ENCODE measurements at regions not wholly inside any gene's neighbourhood (a gene's known extent, or its start where the extent isn't known, plus 50 kb on each side); places are given as distances from the start of the nearest gene placed in this dataset.

DNA sequence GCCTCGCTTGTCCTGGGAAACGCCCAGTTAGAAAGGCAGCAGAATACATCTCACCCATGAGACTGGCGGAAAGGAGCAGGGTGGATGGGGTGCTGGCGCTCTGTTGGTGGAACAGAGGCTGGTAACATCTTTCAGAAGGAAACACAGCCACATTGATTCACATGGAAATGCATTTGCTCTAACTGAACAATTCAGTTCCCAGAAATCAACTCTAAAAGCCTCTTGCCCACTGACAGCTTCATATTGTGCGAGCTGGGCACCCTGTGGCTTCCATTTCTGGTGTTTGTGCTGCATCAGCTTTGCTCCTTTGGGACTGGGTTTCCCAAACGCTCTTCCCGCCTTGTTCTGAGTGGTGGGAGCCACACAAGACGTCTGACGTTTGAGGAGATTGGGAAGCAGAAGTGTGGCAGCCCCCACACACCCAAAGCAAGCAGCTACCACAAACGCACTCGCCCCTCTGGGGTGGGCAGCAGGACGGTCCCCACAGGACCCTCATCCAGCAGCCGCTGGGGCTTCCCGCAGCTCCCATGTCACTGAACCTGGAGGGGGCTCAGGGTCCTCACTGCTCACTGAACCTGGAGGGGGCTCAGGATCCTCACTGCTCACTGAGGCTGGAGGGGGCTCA is 229.5 kb downstream of the ERMARD start:
- no peaks in the 10 kb centered on the region for H3K27me3 ChIP-seq (ENCODE audit: control insufficient read depth in 2 of 2, insufficient read depth in 2 of 2, low read length in 2 of 2)
- no peak overlapping the region for H3K27ac ChIP-seq (ENCODE audit: low read depth, low read length)
- no peaks in the 10 kb centered on the region for H3K4me1 ChIP-seq (ENCODE audit: control insufficient read depth in 2 of 2, insufficient read depth in 2 of 2, low read length in 2 of 2)
- H3K4me1 Mint-ChIP-seq = peaks cover 0 to 4% (median 0%) of the 10 kb centered on the region in 7 donors
- H3K27me3 Mint-ChIP-seq = peaks cover 0 to 16% (median 9%) of the 10 kb centered on the region in 5 donors
- no peak overlapping the region for H3K4me3 Mint-ChIP-seq
- no peaks in the 10 kb centered on the region for H3K36me3 ChIP-seq (ENCODE audit: control insufficient read depth in 2 of 3, insufficient read depth in 3 of 3, low read length in 3 of 3)
- H3K27ac Mint-ChIP-seq = no peak overlapping the region
- POLR2A ChIA-PET = no interaction called here
- H3K9me3 ChIP-seq (ENCODE audit: control insufficient read depth in 2 of 3, low read length in 3 of 3) = no peaks in the 10 kb centered on the region
- H3K4me3 ChIP-seq (ENCODE audit: low read length) = no peak overlapping the region
- intact Hi-C loops (cut with micrococcal nuclease) = no loop called here
- CTCF ChIA-PET = no interaction called here
- H3K36me3 Mint-ChIP-seq = no peaks in the 10 kb centered on the region
- no peaks in the 10 kb centered on the region for H3K9me3 Mint-ChIP-seq
- ATAC-seq (no peak), DNase-seq (no peak)

DNA sequence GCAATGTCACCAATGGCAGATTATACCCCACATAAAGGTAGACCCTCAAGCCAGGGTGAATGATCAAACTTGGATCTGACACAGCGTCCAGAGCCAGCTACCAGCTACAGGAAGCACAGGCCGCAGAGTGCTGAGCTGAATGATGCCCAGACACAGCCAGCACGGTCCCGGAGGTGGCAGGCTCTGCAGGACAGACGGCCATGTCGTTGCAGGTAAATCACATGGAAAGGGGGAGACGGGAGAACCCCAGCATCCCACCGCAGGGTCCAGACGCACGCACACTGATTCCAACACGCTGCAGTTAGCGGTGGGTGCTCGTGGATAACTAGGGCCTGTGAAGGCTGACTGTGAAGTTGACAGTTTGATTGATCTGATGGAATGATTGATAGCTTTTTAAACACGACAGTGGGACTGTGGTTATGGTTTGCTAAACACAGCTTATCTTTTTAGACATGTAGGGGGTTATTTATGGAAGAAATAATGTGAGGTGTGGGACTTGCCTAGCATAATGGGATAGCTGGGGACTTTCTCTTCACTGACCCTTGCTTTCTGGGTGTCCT is 228.5 kb downstream of the ERMARD start:
- no peaks in the 10 kb centered on the region for H3K9me3 Mint-ChIP-seq

DNA sequence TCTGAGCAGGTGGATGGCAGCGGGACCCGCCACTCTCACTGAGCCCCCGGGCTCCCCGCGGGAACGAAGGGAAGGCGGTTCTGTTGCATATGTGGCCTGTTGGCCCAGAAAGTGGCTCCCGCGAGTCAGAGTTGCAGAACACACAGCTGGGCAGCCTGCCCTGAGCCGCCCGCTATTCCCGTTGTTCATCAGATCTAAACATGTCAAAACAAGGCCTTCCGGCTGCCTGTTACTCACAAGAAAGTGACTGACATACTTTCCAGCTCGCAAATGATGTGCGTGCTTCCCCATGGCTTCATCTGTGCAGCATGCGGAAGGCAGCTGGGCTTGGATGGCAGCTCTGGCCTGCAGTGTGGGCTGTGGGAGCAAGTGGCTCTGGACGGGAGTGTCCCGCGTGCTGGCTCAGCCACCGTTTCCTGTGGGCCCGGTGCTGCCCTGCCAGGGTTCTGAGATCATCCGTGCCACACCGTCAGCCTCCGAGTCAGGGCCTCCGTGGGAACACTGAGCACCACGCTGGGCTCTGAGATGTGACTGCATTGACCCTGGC is 227.3 kb downstream of the ERMARD start:
- no peaks in the 10 kb centered on the region for H3K36me3 Mint-ChIP-seq
- no peaks in the 10 kb centered on the region for H3K9me3 Mint-ChIP-seq
- no peaks in the 10 kb centered on the region for H3K36me3 ChIP-seq (ENCODE audit: control insufficient read depth in 2 of 3, insufficient read depth in 3 of 3, low read length in 3 of 3)
- peaks cover 0 to 22% (median 9%) of the 10 kb centered on the region in 5 donors for H3K27me3 Mint-ChIP-seq
- no peaks in the 10 kb centered on the region for H3K27me3 ChIP-seq (ENCODE audit: control insufficient read depth in 2 of 2, insufficient read depth in 2 of 2, low read length in 2 of 2)
- H3K4me1 Mint-ChIP-seq = peaks cover 0 to 4% (median 0%) of the 10 kb centered on the region in 7 donors
- intact Hi-C loops (cut with micrococcal nuclease) = no loop called here
- DNase-seq (no peak), ATAC-seq (no peak)
- no peaks in the 10 kb centered on the region for H3K9me3 ChIP-seq (ENCODE audit: control insufficient read depth in 2 of 3, low read length in 3 of 3)
- H3K27ac Mint-ChIP-seq = no peak overlapping the region
- H3K4me1 ChIP-seq (ENCODE audit: control insufficient read depth in 2 of 2, insufficient read depth in 2 of 2, low read length in 2 of 2) = no peaks in the 10 kb centered on the region
- POLR2A ChIA-PET = no interaction called here
- H3K4me3 ChIP-seq (ENCODE audit: low read length) = no peak overlapping the region
- no peak overlapping the region for H3K27ac ChIP-seq (ENCODE audit: low read depth, low read length)
- CTCF ChIA-PET = no interaction called here
- no peak overlapping the region for H3K4me3 Mint-ChIP-seq

More for the DNA sequence above, 228.5 kb downstream of the ERMARD start:
- Mint-ChIP-seq H3K4me1 (peaks cover 0 to 4% (median 0%) of the 10 kb centered on the region in 7 donors), H3K27ac (no peak overlapping the region), H3K36me3 (no peaks in the 10 kb centered on the region), H3K27me3 (peaks cover 0 to 16% (median 9%) of the 10 kb centered on the region in 5 donors), H3K4me3 (no peak overlapping the region)
- Histone ChIP-seq H3K9me3 (ENCODE audit: control insufficient read depth in 2 of 3, low read length in 3 of 3) (no peaks in the 10 kb centered on the region), H3K27ac (ENCODE audit: low read depth, low read length) (no peak overlapping the region), H3K4me3 (ENCODE audit: low read length) (no peak overlapping the region), H3K4me1 (ENCODE audit: control insufficient read depth in 2 of 2, insufficient read depth in 2 of 2, low read length in 2 of 2) (no peaks in the 10 kb centered on the region), H3K36me3 (ENCODE audit: control insufficient read depth in 2 of 3, insufficient read depth in 3 of 3, low read length in 3 of 3) (no peaks in the 10 kb centered on the region), H3K27me3 (ENCODE audit: control insufficient read depth in 2 of 2, insufficient read depth in 2 of 2, low read length in 2 of 2) (no peaks in the 10 kb centered on the region)
- POLR2A ChIA-PET = no interaction called here
- no peak for DNase-seq
- CTCF ChIA-PET = no interaction called here
- no peak for ATAC-seq
- intact Hi-C loops (cut with micrococcal nuclease) = no loop called here

DNA sequence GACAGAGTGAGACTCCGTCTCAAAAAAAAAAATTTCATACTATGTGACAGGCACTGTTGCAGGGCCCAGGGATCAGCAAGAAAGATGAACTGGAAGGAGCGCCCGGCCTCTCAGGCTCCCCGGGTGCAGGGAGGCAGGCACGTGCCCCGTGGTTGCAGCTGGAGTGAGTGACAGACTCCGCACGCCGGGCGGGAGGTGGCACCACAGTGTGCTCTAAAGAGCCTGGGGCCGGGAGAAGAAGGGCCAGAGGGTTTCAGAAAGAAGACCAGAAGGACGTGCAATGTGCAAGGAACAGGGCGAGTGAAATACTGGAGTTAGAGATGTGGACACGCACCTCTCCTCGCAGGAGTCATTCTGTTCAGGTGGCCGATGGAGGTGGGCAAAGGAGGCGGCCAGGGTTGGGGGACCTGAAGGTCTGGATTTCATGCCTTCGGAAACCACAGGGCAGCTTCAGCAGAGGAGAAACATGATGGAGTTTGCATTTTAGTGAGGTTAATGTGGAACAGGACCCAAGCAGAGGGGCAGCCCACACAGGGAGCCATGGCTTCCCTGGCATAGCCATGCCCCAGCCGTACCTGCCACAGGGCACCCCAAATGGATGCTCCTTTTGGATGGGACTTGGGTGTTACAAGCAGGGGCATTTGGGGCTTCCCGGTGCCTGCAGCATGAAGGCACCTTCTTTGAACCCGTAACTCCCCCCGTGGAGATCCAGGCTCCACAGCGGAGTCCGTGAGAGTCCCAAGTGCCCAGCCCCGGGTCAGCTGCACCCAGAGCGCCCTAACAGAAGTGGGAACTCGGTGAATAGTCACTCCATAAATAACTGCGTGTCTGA is 226.2 kb downstream of the ERMARD start:
- Histone ChIP-seq H3K27me3 (ENCODE audit: control insufficient read depth in 2 of 2, insufficient read depth in 2 of 2, low read length in 2 of 2) (no peaks in the 10 kb centered on the region), H3K4me3 (ENCODE audit: low read length) (no peak overlapping the region), H3K27ac (ENCODE audit: low read depth, low read length) (no peak overlapping the region), H3K9me3 (ENCODE audit: control insufficient read depth in 2 of 3, low read length in 3 of 3) (no peaks in the 10 kb centered on the region), H3K4me1 (ENCODE audit: control insufficient read depth in 2 of 2, insufficient read depth in 2 of 2, low read length in 2 of 2) (no peaks in the 10 kb centered on the region), H3K36me3 (ENCODE audit: control insufficient read depth in 2 of 3, insufficient read depth in 3 of 3, low read length in 3 of 3) (no peaks in the 10 kb centered on the region)
- H3K36me3 Mint-ChIP-seq = no peaks in the 10 kb centered on the region
- H3K27me3 Mint-ChIP-seq = peaks cover 0 to 22% (median 9%) of the 10 kb centered on the region in 5 donors
- ChIA-PET CTCF (no interaction called here), POLR2A (no interaction called here)
- no peak overlapping the region for H3K4me3 Mint-ChIP-seq
- DNase-seq = no peak
- peaks cover 0 to 4% (median 0%) of the 10 kb centered on the region in 7 donors for H3K4me1 Mint-ChIP-seq
- H3K9me3 Mint-ChIP-seq = no peaks in the 10 kb centered on the region
- ATAC-seq = no peak
- no peak overlapping the region for H3K27ac Mint-ChIP-seq
- intact Hi-C loops (cut with micrococcal nuclease) = no loop called here

DNA sequence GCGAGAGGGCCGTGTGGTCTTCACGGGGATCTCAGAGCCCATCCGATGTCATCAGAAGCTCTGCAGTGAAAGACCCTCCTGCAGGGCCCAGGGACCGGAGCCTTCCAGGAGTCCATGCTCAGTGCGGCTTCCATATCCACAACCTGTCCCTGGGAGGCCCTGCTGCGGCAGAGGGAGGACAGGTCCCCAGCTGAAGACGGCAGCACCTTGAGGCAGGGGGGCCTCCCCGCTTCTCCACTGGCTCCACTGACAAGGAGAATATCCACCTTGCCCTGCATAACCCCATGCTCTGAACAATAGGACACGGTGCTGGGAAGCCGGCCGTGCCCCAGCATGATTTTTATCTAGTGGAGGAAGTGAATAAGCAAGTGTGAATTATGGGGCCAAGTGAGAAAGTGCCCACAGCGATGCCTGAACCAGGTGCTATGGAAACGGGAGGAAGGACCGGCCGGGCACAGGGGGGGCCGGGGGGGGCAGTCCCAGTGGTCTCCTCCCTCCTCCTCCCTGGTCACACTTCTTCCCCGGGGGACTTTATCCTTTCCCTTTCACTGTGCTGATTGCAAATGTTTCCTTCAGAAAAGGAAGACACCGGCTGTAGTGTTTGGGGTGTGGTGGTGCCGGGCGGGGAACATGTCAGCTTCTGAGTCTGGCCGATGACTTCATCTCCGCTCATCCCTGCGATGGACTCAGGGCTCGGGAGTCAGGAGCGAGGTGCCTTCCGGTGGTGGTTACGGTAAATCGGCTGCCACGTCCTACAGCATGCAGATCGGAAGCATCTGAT is 225.1 kb downstream of the ERMARD start:
- intact Hi-C loops (cut with micrococcal nuclease) = no loop called here
- DNase-seq (no peak), ATAC-seq (no peak)
- Mint-ChIP-seq H3K27me3 (peaks cover 0 to 22% (median 9%) of the 10 kb centered on the region in 5 donors), H3K4me1 (peaks cover 0 to 4% (median 0%) of the 10 kb centered on the region in 7 donors), H3K27ac (peak overlapping the region in 1 of 9 donors; percentile 11), H3K9me3 (no peaks in the 10 kb centered on the region), H3K4me3 (peak overlapping the region in 1 of 10 donors; percentile 16), H3K36me3 (no peaks in the 10 kb centered on the region)
- Histone ChIP-seq H3K9me3 (ENCODE audit: control insufficient read depth in 2 of 3, low read length in 3 of 3) (no peaks in the 10 kb centered on the region), H3K4me1 (ENCODE audit: control insufficient read depth in 2 of 2, insufficient read depth in 2 of 2, low read length in 2 of 2) (no peaks in the 10 kb centered on the region), H3K27ac (ENCODE audit: low read depth, low read length) (no peak overlapping the region), H3K4me3 (ENCODE audit: low read length) (no peak overlapping the region), H3K36me3 (ENCODE audit: control insufficient read depth in 2 of 3, insufficient read depth in 3 of 3, low read length in 3 of 3) (no peaks in the 10 kb centered on the region), H3K27me3 (ENCODE audit: control insufficient read depth in 2 of 2, insufficient read depth in 2 of 2, low read length in 2 of 2) (no peaks in the 10 kb centered on the region)
- ChIA-PET CTCF (no interaction called here), POLR2A (no interaction called here)

DNA sequence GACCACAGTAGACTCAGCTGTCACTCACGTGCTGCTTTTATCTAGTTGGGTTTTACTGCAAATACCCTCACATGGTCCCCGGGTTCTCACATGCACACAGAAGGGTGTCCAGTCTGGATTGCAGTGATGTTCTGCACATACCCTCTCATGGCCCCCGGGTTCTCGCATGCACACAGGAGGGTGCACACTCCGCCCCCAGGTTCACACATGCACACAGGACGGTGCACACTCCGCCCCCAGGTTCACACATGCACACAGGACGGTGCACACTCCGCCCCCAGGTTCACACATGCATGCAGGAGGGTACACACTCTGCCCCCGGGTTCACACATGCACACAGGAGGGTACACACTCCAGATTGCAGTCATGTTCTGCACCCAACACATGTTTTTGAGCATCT is 224.3 kb downstream of the ERMARD start:
- ATAC-seq (no peak), DNase-seq (no peak)
- CTCF ChIA-PET = no interaction called here
- peaks cover 0 to 22% (median 9%) of the 10 kb centered on the region in 5 donors for H3K27me3 Mint-ChIP-seq
- H3K27ac Mint-ChIP-seq = no peak overlapping the region
- H3K36me3 Mint-ChIP-seq = no peaks in the 10 kb centered on the region
- H3K4me3 ChIP-seq (ENCODE audit: low read length) = no peak overlapping the region
- H3K4me1 Mint-ChIP-seq = peaks cover 0 to 4% (median 0%) of the 10 kb centered on the region in 7 donors
- no peaks in the 10 kb centered on the region for H3K36me3 ChIP-seq (ENCODE audit: control insufficient read depth in 2 of 3, insufficient read depth in 3 of 3, low read length in 3 of 3)
- no peak overlapping the region for H3K4me3 Mint-ChIP-seq
- no peak overlapping the region for H3K27ac ChIP-seq (ENCODE audit: low read depth, low read length)
- POLR2A ChIA-PET = no interaction called here
- no peaks in the 10 kb centered on the region for H3K4me1 ChIP-seq (ENCODE audit: control insufficient read depth in 2 of 2, insufficient read depth in 2 of 2, low read length in 2 of 2)
- no peaks in the 10 kb centered on the region for H3K27me3 ChIP-seq (ENCODE audit: control insufficient read depth in 2 of 2, insufficient read depth in 2 of 2, low read length in 2 of 2)
- H3K9me3 Mint-ChIP-seq = no peaks in the 10 kb centered on the region
- H3K9me3 ChIP-seq (ENCODE audit: control insufficient read depth in 2 of 3, low read length in 3 of 3) = no peaks in the 10 kb centered on the region
- intact Hi-C loops (cut with micrococcal nuclease) = no loop called here

Measured in naive thymus-derived CD4-positive, alpha-beta T cell (primary cell).